HG03521 (cell line): ENCODE measurements at regions not wholly inside any gene's neighbourhood (a gene's known extent, or its start where the extent isn't known, plus 50 kb on each side); places are given as distances from the start of the nearest gene placed in this dataset.
"Not testable (repeated sequence)": the region's sequence is repeated elsewhere in the genome, so short reads cannot be mapped to it uniquely, and the experiment has no call there.

Experiments used
- ATAC-seq: cut with Tn5 transposase; IDR thresholded peaks from one replicate; pipeline ENCODE4 v1.9.1; 2021; ENCODE audit warnings: mild to moderate bottlenecking, moderate library complexity; ENCODE audit not compliant: unreplicated experiment

GRCh38 chr3:74978684-74979083, 364.2 kb upstream of the CNTN3 start:
- ATAC-seq: no peak

GRCh38 chr3:74985028-74985904, 370.8 kb upstream of the CNTN3 start:
- ATAC-seq: not testable (repeated sequence)

GRCh38 chr3:74988095-74988494, 373.6 kb upstream of the CNTN3 start:
- ATAC-seq: no peak

GRCh38 chr3:74992898-74993297, 378.4 kb upstream of the CNTN3 start:
- no peak for ATAC-seq

GRCh38 chr3:75001330-75001729, 386.9 kb upstream of the CNTN3 start:
- ATAC-seq: no peak

- no peak for ATAC-seq
These were observed 398.4 kb upstream of the CNTN3 start for GRCh38 chr3:75012791-75013331.

- no peak for ATAC-seq
These were observed 399.5 kb upstream of the CNTN3 start for GRCh38 chr3:75014008-75014407.

GRCh38 chr3:75015280-75015679, 400.8 kb upstream of the CNTN3 start:
- no peak for ATAC-seq

GRCh38 chr3:75035146-75035545, 420.7 kb upstream of the CNTN3 start:
- no peak for ATAC-seq

GRCh38 chr3:75042941-75043340, 428.5 kb upstream of the CNTN3 start:
- no peak for ATAC-seq

- ATAC-seq: no peak
These were observed 434.2 kb upstream of the CNTN3 start for GRCh38 chr3:75048650-75049049.

GRCh38 chr3:75049533-75049932, 435.1 kb upstream of the CNTN3 start:
- ATAC-seq: no peak

- ATAC-seq: no peak
These were observed 444.7 kb upstream of the CNTN3 start for GRCh38 chr3:75059120-75059519.

GRCh38 chr3:75061806-75062205, 447.3 kb upstream of the CNTN3 start:
- no peak for ATAC-seq

GRCh38 chr3:75075158-75075557, 460.7 kb upstream of the CNTN3 start:
- ATAC-seq: no peak

- no peak for ATAC-seq
These were observed 462.0 kb upstream of the CNTN3 start for GRCh38 chr3:75076481-75076880.

GRCh38 chr3:75078290-75078689, 463.8 kb upstream of the CNTN3 start:
- ATAC-seq: no peak

- no peak for ATAC-seq
These were observed 468.4 kb upstream of the CNTN3 start for GRCh38 chr3:75082845-75083244.

- no peak for ATAC-seq
These were observed 475.4 kb upstream of the CNTN3 start for GRCh38 chr3:75089841-75090240.

- no peak for ATAC-seq
These were observed 487.1 kb upstream of the CNTN3 start for GRCh38 chr3:75101329-75102147.

GRCh38 chr3:75110741-75111140, 496.3 kb upstream of the CNTN3 start:
- ATAC-seq: no peak

GRCh38 chr3:75115695-75116094, 501.2 kb upstream of the CNTN3 start:
- no peak for ATAC-seq
